Stimulated activated CD8-positive, alpha-beta memory T cell treated with anti-CD3 and anti-CD28 coated beads, Interleukin-15, amount 100 ng/mL, for 48 hours (primary cell): ENCODE measurements at regions not wholly inside any gene's neighbourhood (a gene's known extent, or its start where the extent isn't known, plus 50 kb on each side); places are given as distances from the start of the nearest gene placed in this dataset.

Experiments
- DNase-seq, 2 donors: peaks; one replicate each; pipeline ENCODE4 v3.0.0-alpha.2; 2020; ENCODE audit warnings: low read depth in 2 of 2

- no peak for DNase-seq
Measured at GRCh38 chr18:42185486-42185885, 230.5 kb downstream of the PIK3C3 start.

GRCh38 chr18:42187611-42188380, 232.8 kb downstream of the PIK3C3 start:
- no peak for DNase-seq

DNA sequence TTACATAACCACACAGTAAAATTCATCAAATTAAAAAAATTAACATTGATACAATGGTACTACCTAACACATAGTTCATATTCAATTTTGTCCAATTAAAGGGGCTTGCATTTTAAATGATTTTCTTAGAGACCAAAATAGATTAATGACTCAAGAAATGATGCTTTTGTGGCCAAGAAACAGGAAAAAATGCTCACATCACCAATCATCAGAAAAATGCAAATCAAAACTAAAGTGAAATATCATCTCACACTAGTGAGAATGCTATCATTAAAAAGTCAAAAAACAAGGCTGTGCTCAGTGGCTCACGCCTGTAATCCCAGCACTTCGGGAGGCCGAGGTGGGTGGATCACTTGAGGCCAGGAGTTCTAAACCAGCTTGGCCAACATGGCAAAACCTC, 235.6 kb downstream of the PIK3C3 start:
- no peak for DNase-seq

- DNase-seq = no peak
Measured at GRCh38 chr18:42192251-42193248, 237.5 kb downstream of the PIK3C3 start.

DNA sequence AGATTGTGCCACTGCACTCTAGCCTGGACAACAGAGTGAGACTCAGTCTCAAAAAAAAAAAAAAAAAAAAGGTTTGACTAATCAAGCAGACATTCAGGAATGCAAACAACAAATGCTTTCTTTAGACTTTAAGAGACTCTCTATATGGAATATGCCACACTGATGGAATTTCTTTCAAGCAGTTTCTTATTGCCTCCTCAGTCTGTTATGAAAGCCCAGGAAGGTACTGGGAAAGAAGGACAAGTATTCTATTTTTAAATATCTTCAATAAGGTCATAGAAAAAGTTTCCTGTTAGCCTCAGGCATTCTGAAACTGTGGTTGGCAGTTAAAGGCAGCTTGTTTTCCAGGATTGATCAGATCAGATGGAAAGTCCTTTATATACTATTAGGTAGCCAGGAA, 241.6 kb downstream of the PIK3C3 start:
- DNase-seq = no peak

DNA sequence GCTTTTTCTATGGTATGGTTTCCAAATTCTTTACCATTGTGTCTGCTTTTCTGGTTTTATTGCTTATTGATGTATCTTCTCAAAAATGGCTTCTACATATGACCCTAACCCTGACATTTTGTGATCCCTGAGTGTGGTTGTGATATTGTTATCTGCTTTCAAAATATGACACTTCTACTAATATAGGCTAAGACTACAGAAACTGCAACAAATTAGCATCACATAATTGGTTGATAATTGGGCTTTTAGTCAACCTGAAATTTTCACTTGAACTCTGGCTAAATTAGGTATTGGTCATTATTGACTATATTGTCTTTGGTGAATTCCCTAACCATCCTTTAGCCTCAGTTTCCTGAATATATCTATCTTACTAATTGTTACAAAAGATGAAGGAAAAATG, 246.1 kb downstream of the PIK3C3 start:
- no peak for DNase-seq

- DNase-seq = no peak
Measured at GRCh38 chr18:42211201-42211600, 256.2 kb downstream of the PIK3C3 start.

GRCh38 chr18:42222557-42222956, 267.5 kb downstream of the PIK3C3 start:
- DNase-seq = no peak

DNA sequence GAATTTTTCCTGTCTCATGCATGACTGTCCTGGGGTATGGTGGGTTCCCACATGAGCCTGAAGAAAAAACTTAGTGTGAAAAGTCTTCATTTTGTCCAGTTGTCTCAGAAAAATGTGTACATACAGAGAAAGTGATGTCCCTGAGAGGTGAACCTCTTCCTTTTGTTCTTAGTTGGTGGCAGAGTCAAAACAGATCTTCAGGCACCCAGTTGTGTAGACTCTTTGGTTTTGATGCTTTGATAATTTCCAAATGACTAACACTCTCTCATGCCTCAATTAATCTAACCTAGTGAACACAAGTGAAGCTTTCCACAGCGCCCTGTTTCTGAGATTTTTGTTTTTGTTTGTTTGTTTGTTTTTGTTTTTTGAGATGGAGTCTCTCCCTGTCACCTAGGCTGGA, 273.5 kb downstream of the PIK3C3 start:
- DNase-seq = no peak

DNA sequence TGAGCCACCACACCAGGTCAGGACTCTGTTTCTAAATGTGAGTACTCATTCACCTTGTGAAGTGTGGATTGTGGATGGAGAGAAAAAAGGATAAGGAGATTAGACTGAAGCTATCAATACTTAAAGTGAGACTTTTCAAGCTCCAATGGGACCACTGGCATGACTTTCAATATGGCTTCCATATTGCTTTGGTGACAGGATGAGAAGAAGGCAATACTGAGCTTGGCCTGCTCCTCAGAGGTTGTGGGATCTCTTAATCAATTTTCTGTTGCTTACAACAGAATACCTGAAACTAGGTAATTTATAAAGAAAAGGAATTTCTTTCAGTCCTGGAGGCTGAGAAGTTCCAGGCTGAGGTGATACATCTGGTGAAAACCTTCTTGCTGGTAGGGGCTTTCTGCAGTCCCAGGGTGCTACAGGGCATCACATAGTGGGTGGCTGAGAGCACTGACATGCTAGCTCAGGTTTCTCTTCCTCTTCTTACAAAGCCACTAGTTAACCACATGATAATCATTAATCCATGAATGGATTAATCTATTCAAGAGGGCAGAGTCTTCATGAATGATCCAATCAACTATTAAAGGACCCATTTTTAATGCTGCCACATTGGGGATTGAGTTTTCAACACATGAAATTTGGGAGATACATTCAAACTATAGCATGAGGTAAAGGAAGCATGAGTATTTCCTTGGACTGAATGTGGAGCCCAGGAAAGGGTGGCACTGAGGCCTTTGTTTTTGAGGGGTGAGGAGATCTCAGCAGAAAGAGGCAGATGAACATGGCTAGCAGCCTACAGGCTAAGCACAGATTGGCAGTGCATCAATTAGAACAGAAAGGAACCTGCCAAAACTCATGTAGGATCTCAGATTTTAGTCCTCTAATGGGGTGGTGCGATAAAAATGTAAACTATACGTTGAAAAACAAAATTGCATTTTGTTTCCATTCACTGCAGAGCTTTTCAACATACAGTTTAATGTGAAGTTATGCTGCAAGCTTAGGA, 274.5 kb downstream of the PIK3C3 start:
- no peak for DNase-seq

DNA sequence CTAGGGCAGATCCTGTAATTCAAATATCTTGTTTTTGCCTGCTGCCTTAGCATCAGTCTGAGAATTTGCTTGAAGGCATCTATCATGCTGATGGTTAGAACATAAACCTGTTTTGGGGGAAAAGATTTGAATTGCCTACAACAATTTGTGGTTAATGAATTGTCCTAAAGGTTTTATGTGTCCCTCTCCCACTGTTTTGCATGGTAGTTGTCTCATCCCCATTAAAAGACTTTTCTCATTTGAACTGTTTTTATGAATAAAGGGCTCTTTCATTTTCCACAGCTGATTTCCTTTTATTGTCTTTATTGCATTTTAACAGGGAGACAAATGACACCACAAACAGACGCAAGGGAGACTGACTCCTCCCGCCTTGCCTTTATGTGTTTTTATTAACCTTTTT, 275.6 kb downstream of the PIK3C3 start:
- no peak for DNase-seq

DNA sequence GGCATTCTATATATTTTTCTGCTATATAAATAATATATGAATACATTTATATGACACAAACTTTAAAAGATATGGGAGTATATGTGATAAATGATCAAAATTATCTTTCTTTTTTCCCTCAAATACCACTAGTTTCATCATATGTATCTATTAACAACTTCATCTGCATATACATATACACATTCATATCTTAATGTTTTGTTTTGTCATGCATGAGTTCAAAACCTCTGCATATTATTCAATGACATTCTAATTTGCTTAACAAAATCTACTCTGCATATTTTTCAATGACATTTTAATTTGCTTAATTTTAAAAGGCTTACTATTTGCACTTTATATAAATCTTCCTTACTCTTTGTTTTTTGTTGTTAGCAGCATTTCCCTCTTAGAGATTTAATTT, 276.2 kb downstream of the PIK3C3 start:
- DNase-seq = no peak

DNA sequence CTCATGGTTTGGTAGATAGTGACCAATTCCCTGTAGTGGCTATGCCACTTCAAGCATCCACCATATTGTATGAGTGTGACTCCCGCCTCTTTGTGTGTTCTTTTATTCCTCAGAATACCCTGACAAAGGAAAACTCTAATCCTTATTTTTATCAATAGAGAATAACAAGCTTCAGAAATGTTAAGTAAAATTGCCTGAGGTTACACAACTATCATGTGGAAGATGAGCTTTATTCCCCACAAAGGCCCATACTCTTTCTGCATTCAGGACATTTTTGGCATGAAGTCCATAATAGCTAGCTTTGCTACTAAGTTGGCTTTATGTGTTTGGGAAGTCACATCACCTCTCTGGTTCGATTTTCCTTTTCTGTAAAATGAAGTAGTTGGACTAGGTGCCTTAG, 276.8 kb downstream of the PIK3C3 start:
- DNase-seq = no peak

DNA sequence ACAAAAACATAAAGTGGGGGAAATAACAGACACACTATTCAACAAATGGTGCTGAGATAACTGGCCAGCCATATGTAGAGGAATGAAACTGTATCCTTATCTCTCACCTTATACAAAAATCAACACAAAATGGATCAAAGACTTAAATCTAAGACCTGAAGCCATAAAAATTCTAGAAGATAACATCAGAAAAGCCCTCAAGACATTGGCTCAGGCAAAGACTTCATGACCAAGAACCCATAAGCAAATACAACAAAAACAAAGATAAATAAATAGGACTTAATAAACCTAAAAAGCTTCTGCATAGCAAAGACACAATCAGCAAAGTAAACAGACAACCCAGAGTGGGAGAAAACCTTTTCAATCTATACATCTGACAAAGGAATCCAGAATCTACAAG, 278.9 kb downstream of the PIK3C3 start:
- no peak for DNase-seq

DNA sequence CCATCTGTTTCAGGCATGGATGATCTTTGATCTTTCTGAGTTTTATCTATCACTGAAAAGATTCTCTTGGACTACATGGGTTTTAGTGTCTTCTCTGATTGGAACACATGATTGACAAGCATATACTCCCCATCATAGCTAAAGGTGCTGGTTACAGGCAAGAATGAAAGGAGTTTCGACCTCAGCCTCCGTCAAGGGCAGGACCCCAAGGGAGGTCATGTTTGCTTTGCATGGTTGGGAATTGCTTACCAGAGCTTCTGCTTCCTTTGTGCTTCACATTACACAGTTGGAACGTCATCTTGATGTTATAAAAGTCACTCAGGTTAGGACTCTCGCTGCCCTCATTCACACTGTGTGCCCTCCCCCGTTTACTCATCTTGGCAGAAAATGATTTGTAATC, 287.7 kb downstream of the PIK3C3 start:
- DNase-seq = no peak

- no peak for DNase-seq
Measured at GRCh38 chr18:42245137-42245536, 290.1 kb downstream of the PIK3C3 start.

GRCh38 chr18:42255908-42256765, 301.1 kb downstream of the PIK3C3 start:
- DNase-seq = no peak

DNA sequence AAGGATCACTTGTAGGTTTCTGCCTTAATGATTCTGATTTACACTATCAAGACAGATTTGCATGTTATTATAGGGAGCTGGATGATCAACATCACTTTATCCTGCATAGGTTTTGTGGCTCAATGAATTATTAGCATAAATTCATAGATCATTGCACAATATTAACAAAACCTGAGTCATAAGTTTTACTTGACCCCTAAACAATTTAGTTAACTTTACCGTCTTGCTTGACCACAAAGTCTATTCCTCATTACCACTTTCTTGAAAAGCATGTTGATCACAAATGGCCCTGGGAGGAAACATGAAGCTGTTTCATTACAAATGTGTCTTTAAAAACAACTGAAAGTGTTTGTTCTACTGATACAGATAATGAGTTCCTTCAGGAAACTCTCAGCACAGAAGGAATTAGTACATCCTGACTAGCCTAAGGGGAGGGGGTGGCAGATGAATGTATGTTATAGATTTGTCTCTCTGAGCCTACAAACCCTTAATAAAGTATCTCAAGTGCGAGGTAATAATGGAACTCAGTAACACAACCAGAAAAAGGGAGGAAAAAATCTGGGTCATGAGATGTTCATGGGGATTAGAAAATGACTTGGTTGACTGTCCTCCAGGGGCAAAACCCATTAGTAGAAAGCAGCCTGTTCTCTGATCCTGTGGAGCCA, 303.4 kb downstream of the PIK3C3 start:
- DNase-seq = no peak

- DNase-seq = no peak
Measured at GRCh38 chr18:42261731-42262130, 306.7 kb downstream of the PIK3C3 start.

DNA sequence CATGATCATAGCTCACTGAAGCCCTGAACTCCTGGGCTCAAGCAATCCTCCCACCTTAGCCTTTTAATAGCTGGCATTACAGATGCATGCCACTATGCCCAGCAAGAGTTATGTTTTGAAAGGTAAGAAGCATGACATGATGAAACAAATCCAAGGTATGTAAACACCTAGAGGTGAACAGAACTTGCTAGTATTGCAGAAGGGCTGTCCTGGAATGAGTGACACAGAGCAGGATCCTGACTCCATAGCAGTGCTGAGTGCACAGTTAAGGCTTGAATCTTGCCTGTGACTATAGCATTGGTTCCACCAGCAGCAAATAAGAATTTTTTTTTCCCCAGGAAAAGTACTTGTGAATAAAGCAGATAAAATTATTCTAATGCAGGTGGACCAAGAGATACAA, 309.5 kb downstream of the PIK3C3 start:
- DNase-seq = no peak
